ENCODE measurements at regions not wholly inside any gene's neighbourhood (a gene's known extent, or its start where the extent isn't known, plus 50 kb on each side); places are given as distances from the start of the nearest gene placed in this dataset.

GRCh38 chr5:56426693-56427092, 193.6 kb upstream of the ANKRD55 start:
- intact Hi-C loops (cut with micrococcal nuclease): no loop called here
- ATAC-seq (no peak), DNase-seq (no peak)
- H3K27ac Mint-ChIP-seq: no peak overlapping the region
- H3K36me3 Mint-ChIP-seq (ENCODE audit: low read depth): no peaks in the 10 kb centered on the region
- no peaks in the 10 kb centered on the region for H3K27me3 Mint-ChIP-seq
- no peaks in the 10 kb centered on the region for H3K4me1 Mint-ChIP-seq (ENCODE audit: low read depth)
- peaks cover 2% of the 10 kb centered on the region for H3K9me3 Mint-ChIP-seq
- no peak overlapping the region for H3K4me3 Mint-ChIP-seq
- ChIA-PET POLR2A (no interaction called here), CTCF (interaction anchor here (1.6 kb wide), 1 partner anchor 156 kb away, joined by 4 read pairs; no protein-coding TSS in a partner anchor)
- TF ChIP-seq CTCF (IDR thresholded peaks at IDR 0.05): no peak

- H3K27me3 Mint-ChIP-seq: no peaks in the 10 kb centered on the region
- no peaks in the 10 kb centered on the region for H3K36me3 Mint-ChIP-seq (ENCODE audit: low read depth)
- CTCF ChIA-PET: no interaction called here
- POLR2A ChIA-PET: no interaction called here
- no peak for ATAC-seq
- intact Hi-C loops (cut with micrococcal nuclease): no loop called here
- H3K9me3 Mint-ChIP-seq: peaks cover 22% of the 10 kb centered on the region
- DNase-seq: no peak
- H3K4me1 Mint-ChIP-seq (ENCODE audit: low read depth): no peaks in the 10 kb centered on the region
- H3K27ac Mint-ChIP-seq: no peak overlapping the region
- no peak overlapping the region for H3K4me3 Mint-ChIP-seq
- TF ChIP-seq CTCF (IDR thresholded peaks at IDR 0.05): no peak
Measured at GRCh38 chr5:56422076-56422762, 189.1 kb upstream of the ANKRD55 start.

- no peaks in the 10 kb centered on the region for H3K4me1 Mint-ChIP-seq (ENCODE audit: low read depth)
- H3K36me3 Mint-ChIP-seq (ENCODE audit: low read depth): no peaks in the 10 kb centered on the region
- ATAC-seq (no peak), DNase-seq (no peak)
- H3K27ac Mint-ChIP-seq: no peak overlapping the region
- intact Hi-C loops (cut with micrococcal nuclease): no loop called here
- TF ChIP-seq CTCF (IDR thresholded peaks at IDR 0.05): no peak
- POLR2A ChIA-PET: no interaction called here
- H3K9me3 Mint-ChIP-seq: peaks cover 22% of the 10 kb centered on the region
- H3K27me3 Mint-ChIP-seq: no peaks in the 10 kb centered on the region
- no peak overlapping the region for H3K4me3 Mint-ChIP-seq
- CTCF ChIA-PET: no interaction called here
Measured at GRCh38 chr5:56421246-56422075, 188.3 kb upstream of the ANKRD55 start.

- ChIA-PET CTCF (no interaction called here), POLR2A (interaction anchor here (0.6 kb wide), 1 partner anchor 310 kb away, joined by 4 read pairs; no protein-coding TSS in a partner anchor)
- Mint-ChIP-seq H3K4me3 (no peak overlapping the region), H3K27ac (no peak overlapping the region), H3K36me3 (ENCODE audit: low read depth) (no peaks in the 10 kb centered on the region), H3K4me1 (ENCODE audit: low read depth) (no peaks in the 10 kb centered on the region), H3K9me3 (peaks cover 22% of the 10 kb centered on the region), H3K27me3 (no peaks in the 10 kb centered on the region)
- no peak for ATAC-seq
- TF ChIP-seq CTCF (IDR thresholded peaks at IDR 0.05): no peak
- intact Hi-C loops (cut with micrococcal nuclease): no loop called here
- no peak for DNase-seq
Measured at GRCh38 chr5:56420323-56420722, 187.2 kb upstream of the ANKRD55 start.

GRCh38 chr5:56419667-56420066, 186.5 kb upstream of the ANKRD55 start:
- DNase-seq (no peak), ATAC-seq (no peak)
- Mint-ChIP-seq H3K27me3 (no peaks in the 10 kb centered on the region), H3K27ac (no peak overlapping the region), H3K4me1 (ENCODE audit: low read depth) (no peaks in the 10 kb centered on the region), H3K4me3 (no peak overlapping the region), H3K36me3 (ENCODE audit: low read depth) (no peaks in the 10 kb centered on the region), H3K9me3 (peaks cover 22% of the 10 kb centered on the region)
- intact Hi-C loops (cut with micrococcal nuclease): no loop called here
- POLR2A ChIA-PET: no interaction called here
- CTCF ChIA-PET: no interaction called here
- TF ChIP-seq CTCF (IDR thresholded peaks at IDR 0.05): no peak

Data from activated CD8-positive, alpha-beta T cell treated with anti-CD3 and anti-CD28 coated beads for 36 hours (primary cell).